Tibial nerve (tissue), 4 donors: ENCODE measurements at regions not wholly inside any gene's neighbourhood (a gene's known extent, or its start where the extent isn't known, plus 50 kb on each side); places are given as distances from the start of the nearest gene placed in this dataset.

Experiments
- DNase-seq, 2 donors: peaks; one replicate each; pipeline ENCODE4 v3.0.0-alpha.2; 2019; ENCODE audit warnings: low spot score in 2 of 2
- H3K27ac ChIP-seq, 4 donors: fragments of 200-600 bp; sonication (generic) in 3 of 4; one replicate each; pipeline ENCODE4 v1.5.1; 2017 to 2019; ENCODE audit warnings: mild to moderate bottlenecking in 1 of 4
- H3K27me3 ChIP-seq, 2 donors: fragments of 200-600 bp; sonication (generic) in 1 of 2; one replicate each; pipeline versions ENCODE4 v1.5.1 to v1.6.0; 2017 to 2019
- H3K36me3 ChIP-seq, 3 donors: fragments of 200-600 bp; sonication (generic); one replicate each; pipeline ENCODE4 v1.5.1; 2018 to 2019
- H3K4me1 ChIP-seq, 4 donors: fragments of 200-600 bp; sonication (generic) in 3 of 4; one replicate each; pipeline ENCODE4 v1.5.1; 2017 to 2019
- H3K4me3 ChIP-seq, 4 donors: fragments of 200-600 bp; sonication (generic) in 3 of 4; one replicate each; pipeline ENCODE4 v1.5.1; 2017 to 2019; ENCODE audit warnings: mild to moderate bottlenecking in 1 of 4, moderate library complexity in 1 of 4
- H3K9me3 ChIP-seq, 4 donors: fragments of 200-600 bp; sonication (generic) in 3 of 4; one replicate each; pipeline ENCODE4 v1.5.1; 2017 to 2019
- CTCF ChIP-seq, 5 experiments: fragments of 200-600 bp in 3 of 5; fragments of 450-650 bp in 2 of 5; sonication (generic) in 3 of 5; IDR thresholded peaks; one replicate each; pipeline ENCODE4 v1.5.1; 2016 to 2019; ENCODE audit warnings: antibody characterized with exemption in 5 of 5, mild to moderate bottlenecking in 3 of 5, moderate library complexity in 2 of 5
- EP300 ChIP-seq, 2 donors: sonication (generic); formaldehyde crosslinking; IDR thresholded peaks; one replicate each; pipeline ENCODE4 v1.6.1; 2017; ENCODE audit warnings: antibody characterized with exemption in 2 of 2, mild to moderate bottlenecking in 1 of 2
- POLR2A ChIP-seq, 2 donors: fragments of 450-650 bp; IDR thresholded peaks; one replicate each; pipeline ENCODE4 v1.6.1; 2017; ENCODE audit warnings: antibody characterized with exemption in 2 of 2, mild to moderate bottlenecking in 2 of 2, moderate library complexity in 2 of 2
- WGBS, 2 donors: methylation state at CpG; one replicate each; pipeline ENCODE4 v1.1.5; 2018; 5-methylcytosine and 5-hydroxymethylcytosine counted together

GRCh38 chr20:20765696-20766365 is 53.4 kb upstream of the RALGAPA2 start:
- WGBS, 2 donors, result 52 to 69% methylated on average over 4 of the region's 4 CpGs
- H3K27ac ChIP-seq, result no peak overlapping the region
- no peak overlapping the region for H3K4me3 ChIP-seq
- DNase-seq, result no peak
- no peaks in the 10 kb centered on the region for H3K9me3 ChIP-seq
- H3K36me3 ChIP-seq, result no peaks in the 10 kb centered on the region
- no peaks in the 10 kb centered on the region for H3K27me3 ChIP-seq
- no peak for TF ChIP-seq POLR2A (IDR thresholded peaks at IDR 0.05)
- TF ChIP-seq CTCF (IDR thresholded peaks at IDR 0.05), result no peak
- TF ChIP-seq EP300 (IDR thresholded peaks at IDR 0.05), result no peak
- H3K4me1 ChIP-seq, result no peaks in the 10 kb centered on the region

- 74 to 89% methylated on average over 5 of the region's 5 CpGs for WGBS, 2 donors
- no peaks in the 10 kb centered on the region for H3K27me3 ChIP-seq
- no peak for TF ChIP-seq EP300 (IDR thresholded peaks at IDR 0.05)
- TF ChIP-seq POLR2A (IDR thresholded peaks at IDR 0.05), result no peak
- TF ChIP-seq CTCF (IDR thresholded peaks at IDR 0.05), result no peak
- no peaks in the 10 kb centered on the region for H3K9me3 ChIP-seq
- H3K36me3 ChIP-seq, result no peaks in the 10 kb centered on the region
- no peaks in the 10 kb centered on the region for H3K4me1 ChIP-seq
- DNase-seq, result no peak
- no peak overlapping the region for H3K4me3 ChIP-seq
- no peak overlapping the region for H3K27ac ChIP-seq
Measured at GRCh38 chr20:20763650-20764049, 51.2 kb upstream of the RALGAPA2 start.
